H9 (cell line): ENCODE measurements at regions not wholly inside any gene's neighbourhood (a gene's known extent, or its start where the extent isn't known, plus 50 kb on each side); places are given as distances from the start of the nearest gene placed in this dataset.

Experiments
- DNase-seq: peaks from one replicate; pipeline ENCODE4 v3.0.0-alpha.2; 2017
- H2AFZ ChIP-seq: one replicate; pipeline ENCODE4 v1.6.1; 2013; ENCODE audit warnings: mild to moderate bottlenecking, low read length, control low read depth, moderate library complexity
- H2AK5ac ChIP-seq: 2 replicates; pipeline ENCODE4 v1.6.1; 2013; ENCODE audit warnings: low read length, control low read depth, mixed read lengths; ENCODE audit not compliant: insufficient read length
- H2BK120ac ChIP-seq: one replicate; pipeline ENCODE4 v1.6.1; 2013; ENCODE audit warnings: low read depth, mild to moderate bottlenecking, low read length, control low read depth, inconsistent platforms; ENCODE audit not compliant: poor library complexity, severe bottlenecking
- H2BK12ac ChIP-seq: 2 replicates; pipeline ENCODE4 v1.6.1; 2013; ENCODE audit warnings: low read length, control low read depth, mixed read lengths, low read depth; ENCODE audit not compliant: insufficient read length
- H2BK15ac ChIP-seq: 2 replicates; pipeline ENCODE4 v1.6.1; 2013; ENCODE audit warnings: low read depth, low read length, control low read depth
- H2BK20ac ChIP-seq: one replicate; pipeline ENCODE4 v1.6.1; 2013; ENCODE audit warnings: low read depth, mild to moderate bottlenecking, low read length, control low read depth, inconsistent platforms; ENCODE audit not compliant: poor library complexity, severe bottlenecking
- H2BK5ac ChIP-seq: 2 replicates; pipeline ENCODE4 v1.6.1; 2013; ENCODE audit warnings: low read length, control low read depth, mixed read lengths; ENCODE audit not compliant: insufficient read length
- H3K14ac ChIP-seq: 2 replicates; pipeline ENCODE4 v1.6.1; 2013; ENCODE audit warnings: low read length, control low read depth; ENCODE audit not compliant: insufficient read depth
- H3K18ac ChIP-seq: 2 replicates; pipeline ENCODE4 v1.6.1; 2013; ENCODE audit warnings: low read depth, mild to moderate bottlenecking, mixed read lengths, low read length, control low read depth; ENCODE audit not compliant: insufficient read length
- H3K23ac ChIP-seq: 2 replicates; pipeline ENCODE4 v1.6.1; 2013; ENCODE audit warnings: low read length, control low read depth, mixed read lengths, low read depth; ENCODE audit not compliant: insufficient read length
- H3K23me2 ChIP-seq: 2 replicates; pipeline ENCODE4 v1.6.1; 2013; ENCODE audit warnings: low read depth, mild to moderate bottlenecking, mixed read lengths, low read length, control low read depth; ENCODE audit not compliant: insufficient read length, poor library complexity, severe bottlenecking
- H3K27ac ChIP-seq: 2 replicates; pipeline ENCODE4 v1.5.1; 2013; ENCODE audit warnings: low read length, control low read depth, mixed read lengths, low read depth; ENCODE audit not compliant: insufficient read length
- H3K27me3 ChIP-seq: 2 replicates; pipeline ENCODE4 v1.6.1; 2013; ENCODE audit warnings: low read length, control low read depth, inconsistent platforms; ENCODE audit not compliant: insufficient read depth
- H3K4ac ChIP-seq: 2 replicates; pipeline ENCODE4 v1.6.1; 2013; ENCODE audit warnings: low read depth, mild to moderate bottlenecking, control low read depth, inconsistent platforms, low read length, moderate library complexity
- H3K4me1 ChIP-seq: 2 replicates; pipeline ENCODE4 v1.6.1; 2013; ENCODE audit warnings: low read length, control low read depth, inconsistent platforms; ENCODE audit not compliant: insufficient read depth
- H3K4me2 ChIP-seq: 2 replicates; pipeline ENCODE4 v1.6.1; 2013; ENCODE audit warnings: low read length, control low read depth, mixed read lengths; ENCODE audit not compliant: insufficient read length, insufficient read depth
- H3K56ac ChIP-seq: 2 replicates; pipeline ENCODE4 v1.6.1; 2013; ENCODE audit warnings: low read depth, mild to moderate bottlenecking, mixed read lengths, low read length, control low read depth; ENCODE audit not compliant: insufficient read length
- H3K79me1 ChIP-seq: 2 replicates; pipeline ENCODE4 v1.6.1; 2013; ENCODE audit warnings: low read depth, mild to moderate bottlenecking, moderate library complexity, low read length, control low read depth, inconsistent platforms; ENCODE audit not compliant: insufficient read depth, poor library complexity, severe bottlenecking
- H3K79me2 ChIP-seq: 2 replicates; pipeline ENCODE4 v1.6.1; 2013; ENCODE audit warnings: low read length, control low read depth, inconsistent platforms; ENCODE audit not compliant: insufficient read depth
- H3K9ac ChIP-seq: 2 replicates; pipeline ENCODE4 v1.6.1; 2013; ENCODE audit warnings: low read length, control low read depth, mixed read lengths; ENCODE audit not compliant: insufficient read length; ENCODE audit errors: extremely low read depth
- H3K9me3 ChIP-seq: one replicate; pipeline ENCODE4 v1.6.1; 2013; ENCODE audit warnings: low read depth, low read length, inconsistent platforms; ENCODE audit not compliant: control insufficient read depth
- H3T11ph ChIP-seq: one replicate; pipeline ENCODE4 v1.6.1; 2013; ENCODE audit warnings: mild to moderate bottlenecking, low read length, control low read depth, inconsistent platforms
- H4K20me1 ChIP-seq: one replicate; pipeline ENCODE4 v1.6.1; 2013; ENCODE audit not compliant: control insufficient read depth, insufficient read length, insufficient read depth
- H4K5ac ChIP-seq: 2 replicates; pipeline ENCODE4 v1.6.1; 2013; ENCODE audit warnings: low read depth, mild to moderate bottlenecking, mixed read lengths, low read length, control low read depth; ENCODE audit not compliant: insufficient read length
- H4K8ac ChIP-seq: replicated peaks from 2 replicates; pipeline ENCODE4 v1.6.1; 2013; ENCODE audit warnings: low read length, control low read depth, mixed read lengths, low read depth; ENCODE audit not compliant: insufficient read length
- H4K91ac ChIP-seq: 2 replicates; pipeline ENCODE4 v1.6.1; 2013; ENCODE audit warnings: low read depth, mild to moderate bottlenecking, moderate library complexity, mixed read lengths, low read length, control low read depth; ENCODE audit not compliant: insufficient read length
- H3K27ac Mint-ChIP-seq, 3 experiments: 2 replicates in 2 of 3; 3 replicates in 1 of 3; pipeline ENCODE4 v1.8.0; 2020 to 2021; ENCODE audit warnings: mixed read lengths in 3 of 3, mild to moderate bottlenecking in 1 of 3, moderate library complexity in 1 of 3
- H3K27me3 Mint-ChIP-seq: 2 replicates; pipeline ENCODE4 v1.8.0; 2021; ENCODE audit warnings: low read depth, mild to moderate bottlenecking, moderate library complexity, mixed read lengths
- H3K36me3 Mint-ChIP-seq, 3 experiments: 2 replicates in 2 of 3; 3 replicates in 1 of 3; pipeline ENCODE4 v1.8.0; 2020 to 2021; ENCODE audit warnings: low read depth in 3 of 3, mixed read lengths in 3 of 3; ENCODE audit not compliant: insufficient read depth in 1 of 3
- H3K4me1 Mint-ChIP-seq, 2 experiments: 2 replicates each; pipeline ENCODE4 v1.8.0; 2020; ENCODE audit warnings: mixed read lengths in 2 of 2
- H3K4me3 Mint-ChIP-seq, 2 experiments: 2 replicates in 1 of 2; 3 replicates in 1 of 2; pipeline ENCODE4 v1.8.0; 2020 to 2021; ENCODE audit warnings: mild to moderate bottlenecking in 2 of 2, mixed read lengths in 2 of 2, moderate library complexity in 1 of 2
- H3K9me3 Mint-ChIP-seq, 2 experiments: 2 replicates in 1 of 2; 3 replicates in 1 of 2; pipeline ENCODE4 v1.8.0; 2020; ENCODE audit warnings: mild to moderate bottlenecking in 2 of 2, mixed read lengths in 2 of 2, moderate library complexity in 1 of 2
- WGBS: extraction: QIAGEN DNeasy Blood & Tissue Kit; methylation state at CpG from one replicate; pipeline ENCODE4 v1.1.7; 2013; ENCODE audit warnings: missing lambda C conversion rate, low lambda C conversion rate, mixed read lengths; ENCODE audit not compliant: insufficient read length; ENCODE audit errors: extremely low coverage; 5-methylcytosine and 5-hydroxymethylcytosine counted together
- TF ChIP-seq, protein P1 (sequence below): fragments of 200-600 bp; sonication (generic); conservative IDR thresholded peaks from 3 replicates; pipeline ENCODE4 v1.8.0; 2021; ENCODE audit warnings: antibody characterized with exemption, mild to moderate bottlenecking

DNA sequence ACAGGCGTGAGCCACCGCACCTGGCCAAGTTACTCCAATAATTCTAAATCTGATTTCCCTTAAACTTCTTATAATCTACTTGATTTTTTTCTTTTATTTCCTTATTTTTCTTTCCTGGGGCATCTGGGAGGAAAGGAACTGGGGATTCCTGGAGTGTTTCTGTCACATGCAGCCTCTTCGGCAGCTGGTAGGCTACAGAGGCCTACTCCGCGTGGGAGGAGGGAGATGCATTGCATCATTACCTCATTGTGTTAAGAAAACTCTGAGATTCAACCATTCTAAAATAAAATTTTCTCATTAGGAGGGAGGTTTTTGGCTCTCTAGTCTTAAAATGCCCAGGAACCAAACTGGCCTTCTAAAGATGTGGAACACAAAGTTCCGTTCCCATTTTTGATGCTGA lies 64.0 kb downstream of the SOX9 start:
- DNase-seq, result no peak
- Histone ChIP-seq H2BK20ac (no peak overlapping the region), H4K20me1 (no peaks in the 10 kb centered on the region), H4K91ac (no peak overlapping the region), H3K27ac (no peak overlapping the region), H2AK5ac (no peak overlapping the region), H3K4me2 (no peak overlapping the region), H3K56ac (no peak overlapping the region), H3K4ac (no peak overlapping the region), H3K9ac (no peak overlapping the region), H3K18ac (no peak overlapping the region), H3K79me1 (no peaks in the 10 kb centered on the region), H4K5ac (no peak overlapping the region), H3K14ac (no peak overlapping the region), H2BK5ac (no peak overlapping the region), H4K8ac (no peak overlapping the region), H2BK120ac (no peak overlapping the region), H3K79me2 (no peaks in the 10 kb centered on the region), H3K9me3 (no peaks in the 10 kb centered on the region), H3K23ac (no peak overlapping the region), H3K27me3 (no peaks in the 10 kb centered on the region), H2BK15ac (no peak overlapping the region), H3K4me1 (peaks cover 4% of the 10 kb centered on the region; the same call in 1 of the 2 replicates), H3K23me2 (no peaks in the 10 kb centered on the region), H2BK12ac (no peak overlapping the region), H2AFZ (no peak overlapping the region), H3T11ph (no peak overlapping the region)
- no peaks in the 10 kb centered on the region for H3K9me3 Mint-ChIP-seq
- peaks cover 23 to 25% of the 10 kb centered on the region in 2 experiments for H3K4me1 Mint-ChIP-seq
- H3K27me3 Mint-ChIP-seq, result 0 out of 2 replicates have a peak, but pooled peaks cover 3% of the 10 kb centered on the region
- no peak overlapping the region for H3K4me3 Mint-ChIP-seq
- no peak overlapping the region; a peak in 1 of 7 replicates for H3K27ac Mint-ChIP-seq
- TF ChIP-seq, protein P1, sequence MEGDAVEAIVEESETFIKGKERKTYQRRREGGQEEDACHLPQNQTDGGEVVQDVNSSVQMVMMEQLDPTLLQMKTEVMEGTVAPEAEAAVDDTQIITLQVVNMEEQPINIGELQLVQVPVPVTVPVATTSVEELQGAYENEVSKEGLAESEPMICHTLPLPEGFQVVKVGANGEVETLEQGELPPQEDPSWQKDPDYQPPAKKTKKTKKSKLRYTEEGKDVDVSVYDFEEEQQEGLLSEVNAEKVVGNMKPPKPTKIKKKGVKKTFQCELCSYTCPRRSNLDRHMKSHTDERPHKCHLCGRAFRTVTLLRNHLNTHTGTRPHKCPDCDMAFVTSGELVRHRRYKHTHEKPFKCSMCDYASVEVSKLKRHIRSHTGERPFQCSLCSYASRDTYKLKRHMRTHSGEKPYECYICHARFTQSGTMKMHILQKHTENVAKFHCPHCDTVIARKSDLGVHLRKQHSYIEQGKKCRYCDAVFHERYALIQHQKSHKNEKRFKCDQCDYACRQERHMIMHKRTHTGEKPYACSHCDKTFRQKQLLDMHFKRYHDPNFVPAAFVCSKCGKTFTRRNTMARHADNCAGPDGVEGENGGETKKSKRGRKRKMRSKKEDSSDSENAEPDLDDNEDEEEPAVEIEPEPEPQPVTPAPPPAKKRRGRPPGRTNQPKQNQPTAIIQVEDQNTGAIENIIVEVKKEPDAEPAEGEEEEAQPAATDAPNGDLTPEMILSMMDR, result no peak
- WGBS, result no CpG with 5 or more reads among the region's 6 CpGs
- H3K36me3 Mint-ChIP-seq, result peaks cover 0 to 1% (median 0%) of the 10 kb centered on the region in 3 experiments; a peak in 2 of 7 replicates
